ENCODE measurements at regions not wholly inside any gene's neighbourhood (a gene's known extent, or its start where the extent isn't known, plus 50 kb on each side); places are given as distances from the start of the nearest gene placed in this dataset.

DNA sequence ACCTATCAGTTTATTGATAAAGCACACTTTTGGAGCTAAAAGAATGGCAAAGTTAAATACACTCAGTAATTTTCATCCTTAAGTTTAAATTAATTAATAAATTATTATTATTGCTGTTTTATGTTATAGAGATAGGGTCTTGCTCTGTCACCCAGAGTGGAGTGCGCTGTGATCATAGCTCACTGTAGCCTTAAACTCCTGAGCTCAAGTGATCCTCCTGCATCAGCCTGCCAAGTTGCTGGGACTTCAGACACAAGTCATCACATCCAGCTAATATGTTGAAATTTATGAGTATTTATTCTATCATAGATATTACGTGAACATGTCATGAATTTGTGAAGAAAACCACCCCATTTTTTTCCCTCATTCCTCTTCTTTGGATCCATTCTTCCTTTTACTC lies 64.2 kb downstream of the GJA1 start:
- Mint-ChIP-seq H3K4me3 (ENCODE audit: unreplicated experiment) (no peak overlapping the region), H3K27me3 (ENCODE audit: unreplicated experiment) (no peaks in the 10 kb centered on the region), H3K27ac (ENCODE audit: unreplicated experiment) (no peak overlapping the region), H3K9me3 (ENCODE audit: unreplicated experiment) (no peaks in the 10 kb centered on the region), H3K4me1 (ENCODE audit: unreplicated experiment) (no peaks in the 10 kb centered on the region), H3K36me3 (ENCODE audit: low read depth, unreplicated experiment) (no peaks in the 10 kb centered on the region)
- no peak for DNase-seq (ENCODE audit: low spot score)
- TF ChIP-seq, protein P1, sequence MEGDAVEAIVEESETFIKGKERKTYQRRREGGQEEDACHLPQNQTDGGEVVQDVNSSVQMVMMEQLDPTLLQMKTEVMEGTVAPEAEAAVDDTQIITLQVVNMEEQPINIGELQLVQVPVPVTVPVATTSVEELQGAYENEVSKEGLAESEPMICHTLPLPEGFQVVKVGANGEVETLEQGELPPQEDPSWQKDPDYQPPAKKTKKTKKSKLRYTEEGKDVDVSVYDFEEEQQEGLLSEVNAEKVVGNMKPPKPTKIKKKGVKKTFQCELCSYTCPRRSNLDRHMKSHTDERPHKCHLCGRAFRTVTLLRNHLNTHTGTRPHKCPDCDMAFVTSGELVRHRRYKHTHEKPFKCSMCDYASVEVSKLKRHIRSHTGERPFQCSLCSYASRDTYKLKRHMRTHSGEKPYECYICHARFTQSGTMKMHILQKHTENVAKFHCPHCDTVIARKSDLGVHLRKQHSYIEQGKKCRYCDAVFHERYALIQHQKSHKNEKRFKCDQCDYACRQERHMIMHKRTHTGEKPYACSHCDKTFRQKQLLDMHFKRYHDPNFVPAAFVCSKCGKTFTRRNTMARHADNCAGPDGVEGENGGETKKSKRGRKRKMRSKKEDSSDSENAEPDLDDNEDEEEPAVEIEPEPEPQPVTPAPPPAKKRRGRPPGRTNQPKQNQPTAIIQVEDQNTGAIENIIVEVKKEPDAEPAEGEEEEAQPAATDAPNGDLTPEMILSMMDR (IDR thresholded peaks at IDR 0.05; ENCODE audit: unreplicated experiment): no peak

DNA sequence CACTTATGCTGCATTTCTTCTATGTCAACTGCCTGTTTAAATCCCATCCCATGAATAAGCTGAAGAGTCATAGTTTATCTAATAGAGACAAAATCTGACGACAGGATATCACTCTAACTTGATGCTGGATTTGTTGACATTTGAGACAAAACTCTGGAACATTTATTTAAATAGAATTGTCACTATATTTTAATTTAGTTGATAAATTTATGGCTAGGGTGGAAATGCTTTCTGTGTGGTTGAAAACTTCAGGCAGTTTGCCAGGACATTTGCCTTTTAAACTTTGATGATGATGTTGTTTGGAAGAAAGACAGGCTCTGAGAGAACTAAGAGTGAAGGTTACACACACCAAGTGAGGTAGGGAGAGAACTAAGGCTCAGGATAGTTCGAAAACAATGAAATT lies 68.1 kb downstream of the GJA1 start:
- TF ChIP-seq, protein P1 (IDR thresholded peaks at IDR 0.05; ENCODE audit: unreplicated experiment): no peak
- H3K27me3 Mint-ChIP-seq (ENCODE audit: unreplicated experiment): no peaks in the 10 kb centered on the region
- H3K4me3 Mint-ChIP-seq (ENCODE audit: unreplicated experiment): no peak overlapping the region
- H3K36me3 Mint-ChIP-seq (ENCODE audit: low read depth, unreplicated experiment): no peaks in the 10 kb centered on the region
- no peaks in the 10 kb centered on the region for H3K4me1 Mint-ChIP-seq (ENCODE audit: unreplicated experiment)
- no peaks in the 10 kb centered on the region for H3K9me3 Mint-ChIP-seq (ENCODE audit: unreplicated experiment)
- no peak overlapping the region for H3K27ac Mint-ChIP-seq (ENCODE audit: unreplicated experiment)
- DNase-seq (ENCODE audit: low spot score): no peak

DNA sequence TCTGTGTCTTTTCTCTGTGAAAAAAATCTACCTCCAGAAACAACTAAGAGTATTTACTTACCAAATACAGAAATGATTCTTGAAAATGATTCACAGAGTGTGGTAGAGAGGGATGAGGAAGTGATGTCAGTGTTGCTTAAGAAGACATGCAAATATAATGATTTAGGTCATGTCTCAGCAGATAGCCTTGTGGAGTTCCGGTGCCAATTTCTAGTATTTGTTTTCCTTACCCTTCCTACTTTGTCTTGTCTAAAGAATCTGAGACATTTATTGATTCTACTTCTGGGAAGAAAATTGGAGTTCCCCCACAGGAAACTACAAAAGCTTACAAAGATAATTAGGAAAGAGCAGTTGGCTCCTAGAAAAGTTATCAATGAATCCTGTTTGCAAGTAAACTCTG lies 68.8 kb downstream of the GJA1 start:
- Mint-ChIP-seq H3K4me1 (ENCODE audit: unreplicated experiment) (no peaks in the 10 kb centered on the region), H3K36me3 (ENCODE audit: low read depth, unreplicated experiment) (no peaks in the 10 kb centered on the region), H3K9me3 (ENCODE audit: unreplicated experiment) (no peaks in the 10 kb centered on the region), H3K27me3 (ENCODE audit: unreplicated experiment) (no peaks in the 10 kb centered on the region), H3K27ac (ENCODE audit: unreplicated experiment) (no peak overlapping the region), H3K4me3 (ENCODE audit: unreplicated experiment) (no peak overlapping the region)
- TF ChIP-seq, protein P1 (IDR thresholded peaks at IDR 0.05; ENCODE audit: unreplicated experiment): no peak
- DNase-seq (ENCODE audit: low spot score): no peak

DNA sequence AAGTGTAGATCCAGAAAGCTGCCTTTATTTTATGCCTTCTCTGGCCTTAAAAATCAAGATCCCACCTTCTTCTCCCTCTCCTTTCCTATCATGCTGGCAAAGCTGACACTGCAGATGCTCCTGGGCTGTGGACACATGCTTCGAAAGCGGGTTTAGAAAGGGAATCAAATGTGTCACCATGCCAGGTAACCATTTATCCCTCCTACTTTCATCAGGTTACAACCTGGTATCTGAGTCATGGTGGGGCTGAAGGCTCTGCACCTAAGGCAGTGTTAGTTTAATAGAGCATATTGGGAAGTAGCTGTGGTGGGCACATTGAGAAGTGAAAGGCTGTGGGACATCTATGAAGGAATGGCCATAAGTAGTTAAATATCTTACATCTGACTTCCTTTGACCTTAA lies 69.8 kb downstream of the GJA1 start:
- Mint-ChIP-seq H3K4me1 (ENCODE audit: unreplicated experiment) (no peaks in the 10 kb centered on the region), H3K36me3 (ENCODE audit: low read depth, unreplicated experiment) (no peaks in the 10 kb centered on the region), H3K9me3 (ENCODE audit: unreplicated experiment) (no peaks in the 10 kb centered on the region), H3K27me3 (ENCODE audit: unreplicated experiment) (no peaks in the 10 kb centered on the region), H3K27ac (ENCODE audit: unreplicated experiment) (no peak overlapping the region), H3K4me3 (ENCODE audit: unreplicated experiment) (no peak overlapping the region)
- TF ChIP-seq, protein P1 (IDR thresholded peaks at IDR 0.05; ENCODE audit: unreplicated experiment): no peak
- no peak for DNase-seq (ENCODE audit: low spot score)

DNA sequence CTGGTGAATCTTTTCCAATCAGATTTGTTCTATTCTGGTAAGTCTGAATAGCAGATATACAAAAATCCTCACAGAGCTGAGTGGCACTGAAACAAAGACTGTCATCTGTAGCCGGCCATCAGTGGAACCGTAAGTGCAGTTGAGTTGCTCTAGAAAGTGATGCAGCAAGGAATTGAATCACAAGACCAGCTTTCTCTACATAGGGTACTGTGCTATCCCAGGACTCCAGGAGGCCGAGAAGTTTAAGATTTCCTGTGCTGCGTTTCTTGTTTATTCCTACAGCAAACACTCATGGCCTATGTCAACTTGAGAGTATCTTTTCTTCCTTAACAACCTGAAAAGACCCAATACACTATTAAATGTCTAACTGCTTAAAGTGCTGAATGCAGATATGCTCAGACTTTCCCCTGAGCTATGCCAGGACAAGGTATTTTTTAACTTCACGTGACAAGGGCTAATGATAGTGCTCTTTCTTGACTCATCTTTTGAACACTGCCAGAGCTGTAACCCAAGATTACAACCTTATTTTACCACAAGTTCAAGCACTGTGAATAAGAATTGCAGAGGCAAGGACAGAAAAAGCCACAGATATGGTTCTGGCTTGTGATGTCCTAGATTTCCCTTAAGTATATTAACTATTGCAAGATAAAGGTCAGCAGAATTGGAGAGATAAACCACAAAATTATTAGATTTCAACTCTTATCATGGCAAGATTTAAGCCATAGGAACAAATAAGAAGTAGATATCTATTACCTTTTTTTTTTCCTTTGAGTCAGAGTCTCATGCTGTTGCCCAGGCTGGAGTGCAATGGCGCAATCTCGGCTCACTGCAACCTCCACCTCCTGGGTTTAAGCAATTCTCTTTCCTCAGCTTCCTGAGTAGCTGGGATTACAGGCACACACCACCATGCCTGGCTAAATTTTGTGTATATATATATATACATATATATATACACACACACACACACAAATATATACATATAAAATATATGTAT lies 71.6 kb downstream of the GJA1 start:
- Mint-ChIP-seq H3K4me1 (ENCODE audit: unreplicated experiment) (no peaks in the 10 kb centered on the region), H3K9me3 (ENCODE audit: unreplicated experiment) (no peaks in the 10 kb centered on the region), H3K27ac (ENCODE audit: unreplicated experiment) (no peak overlapping the region), H3K27me3 (ENCODE audit: unreplicated experiment) (no peaks in the 10 kb centered on the region), H3K36me3 (ENCODE audit: low read depth, unreplicated experiment) (no peaks in the 10 kb centered on the region), H3K4me3 (ENCODE audit: unreplicated experiment) (no peak overlapping the region)
- TF ChIP-seq, protein P1 (IDR thresholded peaks at IDR 0.05; ENCODE audit: unreplicated experiment): no peak
- DNase-seq (ENCODE audit: low spot score): no peak
